ENCODE measurements at regions not wholly inside any gene's neighbourhood (a gene's known extent, or its start where the extent isn't known, plus 50 kb on each side); places are given as distances from the start of the nearest gene placed in this dataset.

GRCh38 chr11:93034723-93035039 lies 65.2 kb downstream of the MTNR1B start:
- DNase-seq (ENCODE audit: low read depth in 2 of 2), result no peak
- TF ChIP-seq EZH2 (IDR thresholded peaks at IDR 0.05; ENCODE audit: low read length, missing control alignments), result no peak
- TF ChIP-seq CTCF (conservative IDR thresholded peaks at IDR 0.05 in 1 of 2, IDR thresholded peaks at IDR 0.05 in 1 of 2; ENCODE audit: low read depth in 1 of 2, low read length in 2 of 2), result no peak
- Histone ChIP-seq H3K4me2 (ENCODE audit: extremely low read depth, insufficient read depth, low read length) (no peak overlapping the region), H3K9me3 (ENCODE audit: control insufficient read depth, insufficient read depth, low read depth, low read length) (no peaks in the 10 kb centered on the region), H4K20me1 (ENCODE audit: control insufficient read depth, extremely low read depth, insufficient read depth, low read length) (no peaks in the 10 kb centered on the region), H3K27me3 (ENCODE audit: control insufficient read depth, insufficient read depth, low read length) (no peaks in the 10 kb centered on the region), H3K4me3 (replicated peaks in 1 of 4; ENCODE audit: control extremely low read depth in 1 of 4, insufficient read depth in 1 of 4, low read depth in 3 of 4, low read length in 4 of 4) (no peak overlapping the region), H3K79me2 (ENCODE audit: control insufficient read depth, insufficient read depth, low read length) (no peaks in the 10 kb centered on the region), H2AFZ (ENCODE audit: low read length) (no peak overlapping the region), H3K4me1 (ENCODE audit: control insufficient read depth, extremely low read depth, insufficient read depth, low read length) (no peaks in the 10 kb centered on the region), H3K36me3 (ENCODE audit: control insufficient read depth, insufficient read depth, low read length) (no peaks in the 10 kb centered on the region), H3K27ac (ENCODE audit: insufficient read depth, low read length) (no peak overlapping the region), H3K9ac (ENCODE audit: insufficient read depth, low read length) (no peak overlapping the region)

DNA sequence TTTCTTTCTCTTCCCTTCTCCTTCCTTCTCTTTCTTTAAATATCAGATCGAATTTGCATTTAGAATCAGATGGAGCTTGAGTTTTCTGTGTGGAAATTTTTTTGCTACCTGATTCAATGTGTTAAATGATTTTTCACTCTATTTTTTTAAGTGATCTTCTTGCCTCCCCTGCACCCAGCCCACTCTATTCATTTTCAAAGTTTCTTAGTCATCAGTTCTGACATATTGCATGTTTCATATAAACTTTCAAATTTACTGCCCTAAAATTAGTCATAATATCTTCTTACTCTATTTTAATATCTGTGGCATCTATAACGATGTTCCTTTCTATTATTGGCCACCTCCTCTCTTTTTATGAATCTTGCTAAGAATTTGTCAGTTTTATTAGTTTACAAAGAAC lies 69.1 kb downstream of the MTNR1B start:
- no peak overlapping the region for H3K4me3 ChIP-seq (replicated peaks in 1 of 4; ENCODE audit: control extremely low read depth in 1 of 4, insufficient read depth in 1 of 4, low read depth in 3 of 4, low read length in 4 of 4)
- no peak for TF ChIP-seq EZH2 (IDR thresholded peaks at IDR 0.05; ENCODE audit: low read length, missing control alignments)
- no peak for TF ChIP-seq CTCF (conservative IDR thresholded peaks at IDR 0.05 in 1 of 2, IDR thresholded peaks at IDR 0.05 in 1 of 2; ENCODE audit: low read depth in 1 of 2, low read length in 2 of 2)
- H3K79me2 ChIP-seq (ENCODE audit: control insufficient read depth, insufficient read depth, low read length), result no peaks in the 10 kb centered on the region
- H3K36me3 ChIP-seq (ENCODE audit: control insufficient read depth, insufficient read depth, low read length), result no peaks in the 10 kb centered on the region
- H2AFZ ChIP-seq (ENCODE audit: low read length), result no peak overlapping the region
- H3K9ac ChIP-seq (ENCODE audit: insufficient read depth, low read length), result no peak overlapping the region
- no peak for DNase-seq (ENCODE audit: low read depth in 2 of 2)
- no peaks in the 10 kb centered on the region for H3K9me3 ChIP-seq (ENCODE audit: control insufficient read depth, insufficient read depth, low read depth, low read length)
- H3K4me2 ChIP-seq (ENCODE audit: extremely low read depth, insufficient read depth, low read length), result no peak overlapping the region
- no peaks in the 10 kb centered on the region for H3K4me1 ChIP-seq (ENCODE audit: control insufficient read depth, extremely low read depth, insufficient read depth, low read length)
- no peaks in the 10 kb centered on the region for H4K20me1 ChIP-seq (ENCODE audit: control insufficient read depth, extremely low read depth, insufficient read depth, low read length)
- no peaks in the 10 kb centered on the region for H3K27me3 ChIP-seq (ENCODE audit: control insufficient read depth, insufficient read depth, low read length)
- no peak overlapping the region for H3K27ac ChIP-seq (ENCODE audit: insufficient read depth, low read length)

DNA sequence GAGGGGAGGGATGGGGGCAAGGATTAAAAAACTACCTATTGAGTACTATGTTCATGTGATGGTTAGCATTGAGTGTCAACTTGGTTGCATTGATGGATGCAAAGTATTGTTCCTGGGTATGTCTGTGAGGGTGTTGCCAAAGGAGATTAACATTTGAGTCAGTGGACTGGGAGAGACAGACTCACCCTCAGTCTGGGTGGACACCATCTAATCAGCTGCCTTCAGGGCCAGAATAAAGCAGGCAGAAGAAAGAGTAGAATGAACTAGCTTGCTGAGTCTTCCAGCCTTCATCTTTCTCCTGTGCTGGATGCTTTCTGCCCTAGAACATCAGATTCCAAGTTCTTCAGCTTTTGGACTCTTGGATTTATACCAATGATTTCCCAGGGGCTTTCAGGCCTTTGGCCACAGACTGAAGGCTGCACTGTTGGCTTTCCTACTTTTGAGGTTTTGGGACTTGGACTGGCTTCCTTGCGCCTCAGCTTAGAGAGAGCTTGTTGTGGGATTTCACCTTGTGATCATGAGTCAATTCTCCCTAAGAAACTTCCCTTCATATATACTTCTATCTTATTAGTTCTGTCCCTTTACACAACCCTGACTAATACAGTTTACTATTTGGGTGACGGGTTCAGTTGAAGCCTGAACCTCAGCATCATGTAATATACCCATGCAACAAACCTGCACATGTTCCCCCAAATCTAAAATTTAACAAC lies 70.2 kb downstream of the MTNR1B start:
- no peaks in the 10 kb centered on the region for H3K79me2 ChIP-seq (ENCODE audit: control insufficient read depth, insufficient read depth, low read length)
- H3K4me1 ChIP-seq (ENCODE audit: control insufficient read depth, extremely low read depth, insufficient read depth, low read length), result no peaks in the 10 kb centered on the region
- no peak overlapping the region for H3K4me2 ChIP-seq (ENCODE audit: extremely low read depth, insufficient read depth, low read length)
- H3K4me3 ChIP-seq (replicated peaks in 1 of 4; ENCODE audit: control extremely low read depth in 1 of 4, insufficient read depth in 1 of 4, low read depth in 3 of 4, low read length in 4 of 4), result no peak overlapping the region
- H4K20me1 ChIP-seq (ENCODE audit: control insufficient read depth, extremely low read depth, insufficient read depth, low read length), result no peaks in the 10 kb centered on the region
- no peak overlapping the region for H3K9ac ChIP-seq (ENCODE audit: insufficient read depth, low read length)
- no peak overlapping the region for H3K27ac ChIP-seq (ENCODE audit: insufficient read depth, low read length)
- H3K27me3 ChIP-seq (ENCODE audit: control insufficient read depth, insufficient read depth, low read length), result no peaks in the 10 kb centered on the region
- H3K9me3 ChIP-seq (ENCODE audit: control insufficient read depth, insufficient read depth, low read depth, low read length), result no peaks in the 10 kb centered on the region
- TF ChIP-seq CTCF (conservative IDR thresholded peaks at IDR 0.05 in 1 of 2, IDR thresholded peaks at IDR 0.05 in 1 of 2; ENCODE audit: low read depth in 1 of 2, low read length in 2 of 2), result no peak
- H3K36me3 ChIP-seq (ENCODE audit: control insufficient read depth, insufficient read depth, low read length), result no peaks in the 10 kb centered on the region
- H2AFZ ChIP-seq (ENCODE audit: low read length), result no peak overlapping the region
- DNase-seq (ENCODE audit: low read depth in 2 of 2), result no peak

Data from fibroblast of lung (primary cell).